GM19468 (cell line): ENCODE measurements at regions not wholly inside any gene's neighbourhood (a gene's known extent, or its start where the extent isn't known, plus 50 kb on each side); places are given as distances from the start of the nearest gene placed in this dataset.
A peak's percentile ranks its signal among the peaks of the same experiment; 100 is the strongest.

Experiments
- ATAC-seq: cut with Tn5 transposase; IDR thresholded peaks from one replicate; pipeline ENCODE4 v1.9.1; 2021; ENCODE audit warnings: mild to moderate bottlenecking, moderate library complexity, moderate number of reproducible peaks; ENCODE audit not compliant: unreplicated experiment; ENCODE audit errors: extremely low read depth

GRCh38 chr5:53820802-53821171, 260.3 kb downstream of the NDUFS4 start:
- peak; percentile 76 for ATAC-seq

GRCh38 chr5:53825016-53825415, 264.6 kb downstream of the NDUFS4 start:
- no peak for ATAC-seq

GRCh38 chr5:53825926-53826325, 265.5 kb downstream of the NDUFS4 start:
- ATAC-seq, result no peak

GRCh38 chr5:53826504-53826903, 266.1 kb downstream of the NDUFS4 start:
- ATAC-seq, result no peak

- no peak for ATAC-seq
Measured at GRCh38 chr5:53827211-53827651, 266.8 kb downstream of the NDUFS4 start.

- no peak for ATAC-seq
Measured at GRCh38 chr5:53831496-53831895, 271.1 kb downstream of the NDUFS4 start.
